Neural progenitor cell (in vitro differentiated cells): ENCODE measurements at regions not wholly inside any gene's neighbourhood (a gene's known extent, or its start where the extent isn't known, plus 50 kb on each side); places are given as distances from the start of the nearest gene placed in this dataset.

Experiments
- DNase-seq: peaks from one replicate; pipeline ENCODE4 v3.0.0-alpha.2; 2016; ENCODE audit warnings: low spot score
- H2AFZ ChIP-seq: fragments of 200-600 bp; sonication (generic); replicated peaks from 2 replicates; pipeline ENCODE4 v1.6.1; 2016; ENCODE audit warnings: antibody characterized with exemption
- H3F3A ChIP-seq: fragments of 200-600 bp; sonication (generic); 2 replicates; pipeline ENCODE4 v1.6.1; 2016; ENCODE audit warnings: antibody characterized with exemption, low read depth
- H3K27ac ChIP-seq: fragments of 200-600 bp; sonication (generic); 2 replicates; pipeline ENCODE4 v1.5.1; 2016; ENCODE audit warnings: mild to moderate bottlenecking
- H3K27me3 ChIP-seq: fragments of 200-600 bp; sonication (generic); 2 replicates; pipeline ENCODE4 v1.6.1; 2016; ENCODE audit warnings: mild to moderate bottlenecking, moderate library complexity
- H3K36me3 ChIP-seq: fragments of 200-600 bp; sonication (generic); 2 replicates; pipeline ENCODE4 v1.5.1; 2016
- H3K4me1 ChIP-seq: fragments of 200-600 bp; sonication (generic); 2 replicates; pipeline ENCODE4 v1.6.1; 2016; ENCODE audit warnings: mixed run types
- H3K4me2 ChIP-seq: fragments of 200-600 bp; sonication (generic); 2 replicates; pipeline ENCODE4 v1.6.1; 2016
- H3K4me3 ChIP-seq: fragments of 200-600 bp; sonication (generic); 2 replicates; pipeline ENCODE4 v1.5.1; 2016
- H3K79me2 ChIP-seq: fragments of 200-600 bp; sonication (generic); 2 replicates; pipeline ENCODE4 v1.6.1; 2016; ENCODE audit warnings: low read depth
- H3K9ac ChIP-seq: fragments of 200-600 bp; sonication (generic); 2 replicates; pipeline ENCODE4 v1.6.1; 2016
- H3K9me3 ChIP-seq: fragments of 200-600 bp; sonication (generic); 2 replicates; pipeline ENCODE4 v1.5.1; 2016; ENCODE audit warnings: low read depth
- H4K20me1 ChIP-seq: fragments of 200-600 bp; sonication (generic); 2 replicates; pipeline ENCODE4 v1.6.1; 2016; ENCODE audit warnings: low read depth
- H3K27ac Mint-ChIP-seq: 3 replicates; pipeline ENCODE4 v1.8.0; 2021; ENCODE audit warnings: mixed read lengths
- H3K27me3 Mint-ChIP-seq: 2 replicates; pipeline ENCODE4 v1.8.0; 2022; ENCODE audit warnings: low read depth, mild to moderate bottlenecking, inconsistent platforms, moderate library complexity, mixed read lengths; ENCODE audit not compliant: insufficient read depth
- H3K36me3 Mint-ChIP-seq: 3 replicates; pipeline ENCODE4 v1.8.0; 2021; ENCODE audit warnings: mixed read lengths
- H3K4me1 Mint-ChIP-seq: 3 replicates; pipeline ENCODE4 v1.8.0; 2021; ENCODE audit warnings: mixed read lengths
- H3K4me3 Mint-ChIP-seq: 3 replicates; pipeline ENCODE4 v1.8.0; 2021; ENCODE audit warnings: mild to moderate bottlenecking, moderate library complexity, mixed read lengths
- H3K9me3 Mint-ChIP-seq: 3 replicates; pipeline ENCODE4 v1.8.0; 2020; ENCODE audit warnings: mixed read lengths
- CTCF ChIP-seq: fragments of 200-600 bp; sonication (generic); IDR thresholded peaks from 2 replicates; pipeline ENCODE4 v1.5.1; 2017; ENCODE audit warnings: antibody characterized with exemption, mild to moderate bottlenecking
- EZH2 ChIP-seq: fragments of 200-600 bp; sonication (generic); IDR thresholded peaks from 2 replicates; pipeline ENCODE4 v1.6.1; 2017; ENCODE audit warnings: antibody characterized with exemption, mild to moderate bottlenecking, moderate library complexity
- EZH2phosphoT487 ChIP-seq: fragments of 200-600 bp; sonication (generic); IDR thresholded peaks from 2 replicates; pipeline ENCODE4 v1.6.1; 2017; ENCODE audit warnings: antibody characterized with exemption

GRCh38 chr5:104751969-104752368 is 1189.4 kb upstream of the NUDT12 start:
- no peaks in the 10 kb centered on the region for H4K20me1 ChIP-seq
- peaks cover 2% of the 10 kb centered on the region for H3K27me3 Mint-ChIP-seq
- no peaks in the 10 kb centered on the region for H3K27me3 ChIP-seq
- H3K9ac ChIP-seq: no peak overlapping the region
- H3K4me3 Mint-ChIP-seq: no peak overlapping the region
- no peaks in the 10 kb centered on the region for H3K4me1 Mint-ChIP-seq
- H2AFZ ChIP-seq: no peak overlapping the region
- no peaks in the 10 kb centered on the region for H3K36me3 ChIP-seq
- no peaks in the 10 kb centered on the region for H3F3A ChIP-seq
- H3K36me3 Mint-ChIP-seq: no peaks in the 10 kb centered on the region
- no peaks in the 10 kb centered on the region for H3K79me2 ChIP-seq
- H3K4me2 ChIP-seq: no peak overlapping the region
- no peak overlapping the region for H3K4me3 ChIP-seq
- H3K9me3 ChIP-seq: no peaks in the 10 kb centered on the region
- no peak for DNase-seq
- H3K9me3 Mint-ChIP-seq: peaks cover 9% of the 10 kb centered on the region
- H3K27ac ChIP-seq: no peak overlapping the region
- no peaks in the 10 kb centered on the region for H3K4me1 ChIP-seq
- TF ChIP-seq EZH2 (no peak), CTCF (no peak), EZH2phosphoT487 (no peak)
- no peak overlapping the region for H3K27ac Mint-ChIP-seq

DNA sequence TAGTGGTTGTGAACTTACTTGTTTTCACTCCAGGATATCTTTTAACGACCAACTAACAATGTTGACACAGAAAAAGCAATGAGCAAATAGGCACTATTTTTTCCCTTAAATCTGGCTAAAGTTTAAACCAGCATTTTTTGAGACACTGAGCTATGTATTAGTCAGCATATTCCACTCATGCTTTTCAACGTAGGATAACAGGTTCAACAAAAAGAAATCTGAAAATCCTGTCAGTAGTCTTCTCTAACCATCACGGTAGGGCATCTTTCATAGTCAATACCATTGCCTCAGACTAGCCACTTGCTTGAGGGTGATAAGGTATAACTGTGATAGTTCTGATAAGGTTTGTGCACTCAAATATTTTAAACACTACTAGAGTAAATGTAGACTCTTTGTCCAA is 1177.3 kb upstream of the NUDT12 start:
- Histone ChIP-seq H3K36me3 (no peaks in the 10 kb centered on the region), H2AFZ (no peak overlapping the region), H4K20me1 (no peaks in the 10 kb centered on the region), H3K27ac (no peak overlapping the region), H3K9ac (no peak overlapping the region), H3K9me3 (no peaks in the 10 kb centered on the region), H3F3A (no peaks in the 10 kb centered on the region), H3K4me2 (no peak overlapping the region), H3K4me3 (no peak overlapping the region), H3K4me1 (no peaks in the 10 kb centered on the region), H3K27me3 (no peaks in the 10 kb centered on the region), H3K79me2 (no peaks in the 10 kb centered on the region)
- Mint-ChIP-seq H3K9me3 (peaks cover 2% of the 10 kb centered on the region), H3K27me3 (peaks cover 3% of the 10 kb centered on the region), H3K4me3 (no peak overlapping the region), H3K27ac (no peak overlapping the region), H3K36me3 (no peaks in the 10 kb centered on the region), H3K4me1 (no peaks in the 10 kb centered on the region)
- TF ChIP-seq EZH2 (no peak), CTCF (no peak), EZH2phosphoT487 (no peak)
- no peak for DNase-seq

DNA sequence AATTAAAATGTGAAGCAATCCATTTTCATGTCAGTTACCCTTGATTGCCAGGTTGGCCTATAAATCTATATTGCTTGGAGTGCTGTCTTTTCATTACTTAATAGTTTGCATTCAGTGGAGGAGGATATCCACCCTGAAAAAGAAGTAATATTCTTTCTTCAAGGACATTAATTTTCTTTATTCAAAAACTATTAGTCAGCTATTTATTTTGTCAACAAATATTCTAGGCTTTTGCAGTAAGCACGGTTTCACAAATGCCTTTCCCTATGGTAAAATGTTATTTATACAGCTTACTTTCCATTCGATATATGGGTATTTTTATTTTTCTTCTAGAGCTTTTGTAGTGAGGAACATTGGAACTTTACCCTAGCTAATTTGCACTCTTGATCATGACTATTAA is 1176.9 kb upstream of the NUDT12 start:
- H3K4me3 Mint-ChIP-seq: no peak overlapping the region
- H3K9me3 ChIP-seq: no peaks in the 10 kb centered on the region
- no peaks in the 10 kb centered on the region for H3K36me3 Mint-ChIP-seq
- no peaks in the 10 kb centered on the region for H3K4me1 ChIP-seq
- H3K27me3 Mint-ChIP-seq: peaks cover 2% of the 10 kb centered on the region
- no peak overlapping the region for H2AFZ ChIP-seq
- DNase-seq: no peak
- H3K36me3 ChIP-seq: no peaks in the 10 kb centered on the region
- no peaks in the 10 kb centered on the region for H3F3A ChIP-seq
- no peak overlapping the region for H3K27ac Mint-ChIP-seq
- no peaks in the 10 kb centered on the region for H3K79me2 ChIP-seq
- H3K27ac ChIP-seq: no peak overlapping the region
- H4K20me1 ChIP-seq: no peaks in the 10 kb centered on the region
- TF ChIP-seq EZH2 (no peak), CTCF (no peak), EZH2phosphoT487 (no peak)
- no peaks in the 10 kb centered on the region for H3K4me1 Mint-ChIP-seq
- peaks cover 2% of the 10 kb centered on the region for H3K9me3 Mint-ChIP-seq
- H3K27me3 ChIP-seq: no peaks in the 10 kb centered on the region
- no peak overlapping the region for H3K4me2 ChIP-seq
- no peak overlapping the region for H3K9ac ChIP-seq
- no peak overlapping the region for H3K4me3 ChIP-seq

DNA sequence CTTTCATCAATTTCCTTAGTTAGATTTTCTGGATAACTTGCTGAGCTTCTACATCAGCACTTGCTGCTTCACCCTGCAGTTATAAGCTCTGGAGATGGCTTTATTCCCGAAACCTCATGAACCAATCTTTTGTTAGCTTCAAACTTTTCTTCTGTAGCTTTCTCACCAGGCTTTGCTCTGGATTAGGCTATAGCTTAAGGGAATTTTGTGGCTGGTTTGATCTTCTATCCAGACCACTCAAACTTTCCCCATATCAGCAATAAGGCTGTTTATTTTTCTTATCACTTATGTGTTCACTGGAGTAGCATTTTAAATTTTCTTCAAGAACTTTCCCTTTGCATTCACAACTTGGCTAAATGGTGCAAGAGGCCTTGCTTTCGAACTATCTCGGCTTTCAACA is 1173.5 kb upstream of the NUDT12 start:
- H3K36me3 Mint-ChIP-seq: no peaks in the 10 kb centered on the region
- Histone ChIP-seq H3K9ac (no peak overlapping the region), H3K27me3 (no peaks in the 10 kb centered on the region), H3F3A (no peaks in the 10 kb centered on the region), H3K27ac (no peak overlapping the region), H3K4me2 (no peak overlapping the region), H3K4me1 (no peaks in the 10 kb centered on the region), H3K36me3 (no peaks in the 10 kb centered on the region), H3K4me3 (no peak overlapping the region), H4K20me1 (no peaks in the 10 kb centered on the region), H3K79me2 (no peaks in the 10 kb centered on the region), H3K9me3 (no peaks in the 10 kb centered on the region), H2AFZ (no peak overlapping the region)
- TF ChIP-seq CTCF (no peak), EZH2 (no peak), EZH2phosphoT487 (no peak)
- no peaks in the 10 kb centered on the region for H3K27me3 Mint-ChIP-seq
- H3K4me1 Mint-ChIP-seq: no peaks in the 10 kb centered on the region
- no peak overlapping the region for H3K27ac Mint-ChIP-seq
- DNase-seq: no peak
- no peaks in the 10 kb centered on the region for H3K9me3 Mint-ChIP-seq
- no peak overlapping the region for H3K4me3 Mint-ChIP-seq
